BE2C (cell line): ENCODE measurements at regions not wholly inside any gene's neighbourhood (a gene's known extent, or its start where the extent isn't known, plus 50 kb on each side); places are given as distances from the start of the nearest gene placed in this dataset.

Source experiments
- DNase-seq: peaks from one replicate; pipeline ENCODE4 v3.0.0-alpha.2; 2020
- H3K27me3 ChIP-seq: fragments of 250-450 bp; sonication (Bioruptor Pico); 2 replicates; pipeline ENCODE4 v1.5.1; 2020; ENCODE audit warnings: mild to moderate bottlenecking
- H3K36me3 ChIP-seq: fragments of 250-450 bp; sonication (Bioruptor Pico); 2 replicates; pipeline ENCODE4 v1.5.1; 2020; ENCODE audit warnings: mild to moderate bottlenecking
- H3K4me1 ChIP-seq: fragments of 250-450 bp; sonication (Bioruptor Pico); 2 replicates; pipeline ENCODE4 v1.5.1; 2020
- H3K4me3 ChIP-seq: 2 replicates; pipeline ENCODE4 v1.5.1; 2011; ENCODE audit warnings: low read depth, low read length
- H3K9me3 ChIP-seq: fragments of 250-450 bp; sonication (Bioruptor Pico); 2 replicates; pipeline ENCODE4 v1.5.1; 2020
- TF ChIP-seq, protein P1 (sequence below): IDR thresholded peaks from 2 replicates; pipeline ENCODE4 v1.5.1; 2012; ENCODE audit warnings: mild to moderate bottlenecking, low read depth, low read length

DNA sequence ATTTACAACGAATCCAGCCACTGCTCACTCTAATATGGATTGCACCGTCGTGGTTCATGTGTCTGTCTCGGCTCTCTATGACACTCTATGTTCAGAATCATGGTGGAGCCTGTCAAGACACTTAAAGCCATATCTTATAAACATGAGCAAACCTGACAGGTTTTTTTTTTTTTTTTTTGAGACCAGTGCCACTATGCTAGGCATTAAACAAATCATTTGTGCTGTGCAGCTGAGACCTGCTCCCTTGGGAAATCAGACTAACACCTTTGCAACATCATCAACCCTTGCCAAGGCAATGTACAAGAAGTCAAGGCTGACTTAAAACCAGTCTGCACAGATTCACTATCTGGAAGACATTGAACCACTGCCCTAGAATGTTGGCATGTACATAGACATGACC lies 181.2 kb upstream of the ANK3 start:
- Histone ChIP-seq H3K27me3 (no peaks in the 10 kb centered on the region), H3K36me3 (no peaks in the 10 kb centered on the region), H3K4me1 (peaks cover 6% of the 10 kb centered on the region), H3K4me3 (peak overlapping the region; percentile 82), H3K9me3 (no peaks in the 10 kb centered on the region)
- DNase-seq: no peak
- TF ChIP-seq, protein P1, sequence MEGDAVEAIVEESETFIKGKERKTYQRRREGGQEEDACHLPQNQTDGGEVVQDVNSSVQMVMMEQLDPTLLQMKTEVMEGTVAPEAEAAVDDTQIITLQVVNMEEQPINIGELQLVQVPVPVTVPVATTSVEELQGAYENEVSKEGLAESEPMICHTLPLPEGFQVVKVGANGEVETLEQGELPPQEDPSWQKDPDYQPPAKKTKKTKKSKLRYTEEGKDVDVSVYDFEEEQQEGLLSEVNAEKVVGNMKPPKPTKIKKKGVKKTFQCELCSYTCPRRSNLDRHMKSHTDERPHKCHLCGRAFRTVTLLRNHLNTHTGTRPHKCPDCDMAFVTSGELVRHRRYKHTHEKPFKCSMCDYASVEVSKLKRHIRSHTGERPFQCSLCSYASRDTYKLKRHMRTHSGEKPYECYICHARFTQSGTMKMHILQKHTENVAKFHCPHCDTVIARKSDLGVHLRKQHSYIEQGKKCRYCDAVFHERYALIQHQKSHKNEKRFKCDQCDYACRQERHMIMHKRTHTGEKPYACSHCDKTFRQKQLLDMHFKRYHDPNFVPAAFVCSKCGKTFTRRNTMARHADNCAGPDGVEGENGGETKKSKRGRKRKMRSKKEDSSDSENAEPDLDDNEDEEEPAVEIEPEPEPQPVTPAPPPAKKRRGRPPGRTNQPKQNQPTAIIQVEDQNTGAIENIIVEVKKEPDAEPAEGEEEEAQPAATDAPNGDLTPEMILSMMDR: no peak

DNA sequence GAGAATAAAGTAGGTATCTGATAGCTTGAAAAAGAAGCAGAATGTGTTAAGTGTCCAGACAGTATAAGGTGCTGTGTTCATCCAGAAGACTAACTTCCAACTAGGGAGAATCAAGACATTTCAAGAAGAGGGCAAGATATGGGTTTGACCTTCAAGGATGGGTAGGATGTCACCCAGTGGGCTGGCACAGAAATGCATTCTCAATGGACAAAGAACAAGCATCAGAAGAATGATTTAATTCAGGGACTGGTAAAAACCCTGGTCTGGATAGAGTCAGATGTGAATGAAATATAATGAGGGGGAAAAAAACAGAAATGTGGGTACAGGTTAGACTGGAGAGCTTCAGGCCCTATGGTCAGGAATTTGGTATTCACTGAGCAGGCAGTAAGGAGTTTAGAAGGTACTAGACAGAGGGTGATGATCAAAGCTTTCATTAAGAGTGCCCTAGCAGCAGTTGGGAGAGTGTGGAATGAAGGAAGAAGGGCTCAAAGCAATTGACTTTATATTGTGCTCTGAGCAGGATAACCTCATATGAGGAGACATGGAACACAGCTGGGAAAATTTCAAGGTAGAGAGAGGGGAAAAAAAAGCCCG lies 180.7 kb upstream of the ANK3 start:
- H3K9me3 ChIP-seq: no peaks in the 10 kb centered on the region

DNA sequence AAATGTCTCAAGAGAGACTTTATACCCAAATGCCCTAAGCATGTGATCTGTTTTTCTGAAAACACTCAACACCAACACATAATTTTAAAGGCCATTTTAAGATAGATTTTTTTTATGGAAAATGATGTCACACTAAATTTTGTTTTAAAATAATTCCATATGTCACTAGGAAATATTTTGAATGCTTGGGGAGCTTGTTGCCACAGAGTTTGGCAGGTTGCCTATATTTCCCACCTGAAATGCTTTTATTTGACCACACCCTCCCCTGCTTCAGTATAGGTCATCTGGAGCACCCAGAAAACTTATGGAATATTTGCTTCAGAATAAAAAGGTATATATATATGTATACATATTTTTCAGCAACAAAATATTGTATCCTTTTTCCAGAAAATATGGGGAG lies 180.0 kb upstream of the ANK3 start:
- Histone ChIP-seq H3K36me3 (no peaks in the 10 kb centered on the region), H3K4me3 (no peak overlapping the region), H3K4me1 (peaks cover 6% of the 10 kb centered on the region), H3K9me3 (no peaks in the 10 kb centered on the region), H3K27me3 (no peaks in the 10 kb centered on the region)
- TF ChIP-seq, protein P1: no peak
- no peak for DNase-seq

More for the DNA sequence above, 180.7 kb upstream of the ANK3 start:
- H3K4me1 ChIP-seq: peaks cover 6% of the 10 kb centered on the region
- no peak overlapping the region; the same call in 1 of the 2 replicates for H3K4me3 ChIP-seq
- TF ChIP-seq, protein P1: no peak
- DNase-seq: no peak
- no peaks in the 10 kb centered on the region for H3K27me3 ChIP-seq
- H3K36me3 ChIP-seq: no peaks in the 10 kb centered on the region

DNA sequence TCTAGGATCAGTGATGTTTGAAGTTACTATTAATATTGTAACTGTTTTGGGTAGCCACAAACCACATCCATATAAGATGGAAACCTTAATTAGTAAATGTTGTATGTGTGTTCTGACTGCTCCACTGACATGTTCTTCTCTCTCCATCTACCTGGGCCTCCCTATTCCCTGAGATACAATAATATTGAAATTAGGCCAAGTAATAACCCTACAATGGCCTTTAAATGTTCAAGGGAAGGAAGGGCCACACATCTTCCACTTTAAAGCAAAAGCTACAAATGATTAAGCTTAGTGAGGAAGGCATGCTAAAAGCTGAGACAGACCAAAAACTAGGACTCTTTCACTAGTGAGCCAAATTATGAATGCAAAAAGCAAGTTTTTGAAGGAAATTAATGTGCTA lies 176.4 kb upstream of the ANK3 start:
- DNase-seq: no peak
- H3K36me3 ChIP-seq: no peaks in the 10 kb centered on the region
- H3K9me3 ChIP-seq: no peaks in the 10 kb centered on the region
- H3K27me3 ChIP-seq: no peaks in the 10 kb centered on the region
- H3K4me1 ChIP-seq: no peaks in the 10 kb centered on the region
- TF ChIP-seq, protein P1: no peak
- no peak overlapping the region for H3K4me3 ChIP-seq

DNA sequence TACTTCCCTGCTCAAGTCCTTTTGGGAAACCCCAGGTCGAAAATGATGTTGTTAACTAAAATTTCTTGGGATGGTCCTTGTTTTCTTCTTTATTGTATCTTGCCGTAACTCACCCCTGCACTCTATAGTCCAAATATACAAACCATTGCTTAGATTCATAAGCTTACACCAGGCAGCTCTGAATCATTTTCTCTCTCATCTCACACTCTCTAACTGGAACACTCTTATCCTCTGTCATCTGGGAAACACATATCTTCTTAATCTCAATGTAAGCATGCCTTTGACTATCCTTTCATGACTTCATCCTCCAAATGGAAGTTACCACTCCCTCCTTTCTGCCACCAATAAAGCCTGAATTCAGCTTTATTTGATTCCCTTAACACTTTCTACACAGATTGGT lies 175.8 kb upstream of the ANK3 start:
- Histone ChIP-seq H3K27me3 (no peaks in the 10 kb centered on the region), H3K4me1 (no peaks in the 10 kb centered on the region), H3K4me3 (no peak overlapping the region), H3K9me3 (no peaks in the 10 kb centered on the region), H3K36me3 (no peaks in the 10 kb centered on the region)
- DNase-seq: no peak
- TF ChIP-seq, protein P1: no peak

DNA sequence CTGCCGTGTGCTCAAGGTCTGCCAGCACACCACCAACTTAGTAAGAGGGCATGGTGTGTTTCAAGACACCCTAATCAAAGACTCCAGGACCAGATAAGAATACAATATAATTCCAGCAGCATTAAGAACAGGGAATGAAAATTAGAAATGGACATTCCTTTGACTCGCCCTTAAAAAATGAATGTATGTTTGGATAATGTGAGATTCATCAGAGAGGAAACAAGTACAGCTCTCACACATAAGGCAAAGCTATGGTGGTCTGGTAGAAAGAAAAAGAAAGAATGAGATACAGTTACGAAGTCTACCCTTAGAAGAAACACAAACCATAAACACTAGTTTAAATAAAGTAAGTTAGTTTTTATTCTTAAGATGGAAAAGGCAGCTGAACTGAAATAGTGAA lies 174.8 kb upstream of the ANK3 start:
- no peaks in the 10 kb centered on the region for H3K4me1 ChIP-seq
- no peak overlapping the region for H3K4me3 ChIP-seq
- TF ChIP-seq, protein P1: no peak
- no peak for DNase-seq
- no peaks in the 10 kb centered on the region for H3K36me3 ChIP-seq
- no peaks in the 10 kb centered on the region for H3K9me3 ChIP-seq
- H3K27me3 ChIP-seq: no peaks in the 10 kb centered on the region
